ENCODE measurements at regions not wholly inside any gene's neighbourhood (a gene's known extent, or its start where the extent isn't known, plus 50 kb on each side); places are given as distances from the start of the nearest gene placed in this dataset.

- Histone ChIP-seq H3K36me3 (replicated peaks in 1 of 2; ENCODE audit: insufficient read depth in 1 of 2, low read depth in 2 of 2) (no peaks in the 10 kb centered on the region), H3K27ac (no peak overlapping the region), H3K4me1 (no peaks in the 10 kb centered on the region), H3K27me3 (no peaks in the 10 kb centered on the region), H3K4me3 (no peak overlapping the region), H3K9me3 (no peaks in the 10 kb centered on the region)
- DNase-seq (no peak), ATAC-seq (no peak)
- intact Hi-C loops (cut with DNase I), result no loop called here
- WGBS, 2 donors, result 83 to 92% methylated on average over 16 of the region's 16 CpGs
- no peak for TF ChIP-seq POLR2A (IDR thresholded peaks at IDR 0.05)
- TF ChIP-seq, protein P1, sequence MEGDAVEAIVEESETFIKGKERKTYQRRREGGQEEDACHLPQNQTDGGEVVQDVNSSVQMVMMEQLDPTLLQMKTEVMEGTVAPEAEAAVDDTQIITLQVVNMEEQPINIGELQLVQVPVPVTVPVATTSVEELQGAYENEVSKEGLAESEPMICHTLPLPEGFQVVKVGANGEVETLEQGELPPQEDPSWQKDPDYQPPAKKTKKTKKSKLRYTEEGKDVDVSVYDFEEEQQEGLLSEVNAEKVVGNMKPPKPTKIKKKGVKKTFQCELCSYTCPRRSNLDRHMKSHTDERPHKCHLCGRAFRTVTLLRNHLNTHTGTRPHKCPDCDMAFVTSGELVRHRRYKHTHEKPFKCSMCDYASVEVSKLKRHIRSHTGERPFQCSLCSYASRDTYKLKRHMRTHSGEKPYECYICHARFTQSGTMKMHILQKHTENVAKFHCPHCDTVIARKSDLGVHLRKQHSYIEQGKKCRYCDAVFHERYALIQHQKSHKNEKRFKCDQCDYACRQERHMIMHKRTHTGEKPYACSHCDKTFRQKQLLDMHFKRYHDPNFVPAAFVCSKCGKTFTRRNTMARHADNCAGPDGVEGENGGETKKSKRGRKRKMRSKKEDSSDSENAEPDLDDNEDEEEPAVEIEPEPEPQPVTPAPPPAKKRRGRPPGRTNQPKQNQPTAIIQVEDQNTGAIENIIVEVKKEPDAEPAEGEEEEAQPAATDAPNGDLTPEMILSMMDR (IDR thresholded peaks at IDR 0.05), result no peak
These were observed 105.9 kb downstream of the LBH start for GRCh38 chr2:30336978-30337841.

GRCh38 chr2:30338475-30338874 is 107.1 kb downstream of the LBH start:
- Histone ChIP-seq H3K4me3 (no peak overlapping the region), H3K4me1 (no peaks in the 10 kb centered on the region), H3K36me3 (replicated peaks in 1 of 2; ENCODE audit: insufficient read depth in 1 of 2, low read depth in 2 of 2) (no peaks in the 10 kb centered on the region), H3K27me3 (no peaks in the 10 kb centered on the region), H3K27ac (no peak overlapping the region), H3K9me3 (no peaks in the 10 kb centered on the region)
- intact Hi-C loops (cut with DNase I), result no loop called here
- WGBS, 2 donors, result 73 to 81% methylated on average over 3 of the region's 3 CpGs
- TF ChIP-seq POLR2A (IDR thresholded peaks at IDR 0.05), result no peak
- TF ChIP-seq, protein P1 (IDR thresholded peaks at IDR 0.05), result no peak
- no peak for DNase-seq
- no peak for ATAC-seq

DNA sequence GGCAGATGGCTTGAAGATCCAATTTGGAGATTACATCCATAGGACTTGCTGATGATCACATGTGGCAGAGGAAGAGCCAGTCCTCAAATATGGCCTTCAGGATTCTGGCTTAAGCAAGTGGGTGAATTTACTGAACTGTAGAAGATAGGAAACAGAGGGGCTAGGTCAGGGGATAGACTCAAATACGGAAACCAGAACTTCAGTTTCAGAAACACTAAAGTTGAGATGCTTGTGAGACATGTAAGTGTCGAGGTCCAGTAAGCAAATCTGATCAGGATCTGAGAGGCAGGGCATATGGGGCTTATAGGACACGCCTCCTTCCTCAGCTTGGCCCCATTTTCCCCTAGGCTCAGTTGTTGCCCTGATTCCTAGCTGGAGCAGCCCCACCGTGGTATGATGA is 107.7 kb downstream of the LBH start:
- TF ChIP-seq, protein P1 (IDR thresholded peaks at IDR 0.05), result no peak
- TF ChIP-seq POLR2A (IDR thresholded peaks at IDR 0.05), result no peak
- Histone ChIP-seq H3K27ac (no peak overlapping the region), H3K36me3 (replicated peaks in 1 of 2; ENCODE audit: insufficient read depth in 1 of 2, low read depth in 2 of 2) (no peaks in the 10 kb centered on the region), H3K4me3 (no peak overlapping the region), H3K9me3 (no peaks in the 10 kb centered on the region), H3K4me1 (no peaks in the 10 kb centered on the region), H3K27me3 (no peaks in the 10 kb centered on the region)
- 92 to 94% methylated on average over 4 of the region's 4 CpGs for WGBS, 2 donors
- intact Hi-C loops (cut with DNase I), result no loop called here
- ATAC-seq, result no peak
- no peak for DNase-seq

DNA sequence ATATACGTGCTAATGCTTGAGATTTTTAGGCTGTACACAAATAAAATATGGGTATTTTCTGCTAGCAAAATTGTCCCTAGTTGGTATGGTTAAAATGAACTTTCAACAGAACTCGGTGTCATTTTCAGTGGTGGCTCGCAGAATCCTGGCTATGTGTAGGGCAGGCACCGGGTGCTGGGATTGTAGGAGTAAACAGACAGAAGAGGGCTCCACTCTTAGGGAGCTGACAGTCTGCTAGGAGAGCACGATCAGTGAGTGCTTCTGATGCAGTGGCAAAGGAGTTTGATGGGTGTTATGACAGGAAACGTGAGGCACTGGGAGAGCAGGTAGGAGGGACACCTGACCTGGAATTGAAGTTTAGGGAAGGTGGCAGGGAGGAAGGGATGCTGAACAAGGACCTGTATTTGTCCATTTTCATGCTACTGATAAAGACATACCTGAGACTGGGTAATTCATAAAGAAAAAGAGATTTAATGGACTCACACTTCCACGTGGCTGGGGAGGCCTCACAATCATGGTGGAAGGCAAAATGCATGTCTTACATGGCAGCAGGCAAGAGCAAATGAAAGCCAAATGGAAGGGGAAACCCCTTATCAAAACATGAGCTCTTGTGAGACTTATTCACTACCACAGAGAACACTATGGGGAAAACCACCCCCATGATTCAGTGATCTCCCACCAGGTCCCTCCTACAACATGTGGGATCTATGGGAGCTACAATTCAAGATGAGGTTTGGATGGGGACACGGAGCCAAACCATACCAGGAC is 105.4 kb upstream of the LCLAT1 start:
- Histone ChIP-seq H3K27ac (no peak overlapping the region), H3K4me3 (no peak overlapping the region), H3K4me1 (peaks cover 7% of the 10 kb centered on the region), H3K27me3 (no peaks in the 10 kb centered on the region), H3K36me3 (replicated peaks in 1 of 2; ENCODE audit: insufficient read depth in 1 of 2, low read depth in 2 of 2) (no peaks in the 10 kb centered on the region), H3K9me3 (no peaks in the 10 kb centered on the region)
- 84 to 91% methylated on average over 8 of the region's 8 CpGs for WGBS, 2 donors
- no peak for TF ChIP-seq POLR2A (IDR thresholded peaks at IDR 0.05)
- TF ChIP-seq, protein P1 (IDR thresholded peaks at IDR 0.05), result no peak
- DNase-seq (no peak), ATAC-seq (no peak)
- intact Hi-C loops (cut with DNase I), result no loop called here
